Ovary (tissue), 3 donors: ENCODE measurements at regions not wholly inside any gene's neighbourhood (a gene's known extent, or its start where the extent isn't known, plus 50 kb on each side); places are given as distances from the start of the nearest gene placed in this dataset.

Source experiments
- CTCF ChIP-seq, 3 donors: fragments of 450-650 bp in 2 of 3; fragments of 200-600 bp in 1 of 3; IDR thresholded peaks; one replicate each; pipeline versions ENCODE4 v1.5.1 to v1.8.0; 2016 to 2022; ENCODE audit warnings: antibody characterized with exemption in 3 of 3, mild to moderate bottlenecking in 1 of 3
- EP300 ChIP-seq: sonication (generic); formaldehyde crosslinking; IDR thresholded peaks from one replicate; pipeline ENCODE4 v1.6.1; 2017; ENCODE audit warnings: antibody characterized with exemption
- POLR2A ChIP-seq: fragments of 450-650 bp; IDR thresholded peaks from one replicate; pipeline ENCODE4 v1.6.1; 2017; ENCODE audit warnings: antibody characterized with exemption, mild to moderate bottlenecking, moderate library complexity
- donor health status: DM: no; HTN: no; CAD: no.

- no peak for TF ChIP-seq CTCF (IDR thresholded peaks at IDR 0.05)
- no peak for TF ChIP-seq POLR2A
- TF ChIP-seq EP300 = no peak
These were observed 159.3 kb upstream of the DAPK1 start for GRCh38 chr9:87338088-87338989.
